ENCODE measurements at regions not wholly inside any gene's neighbourhood (a gene's known extent, or its start where the extent isn't known, plus 50 kb on each side); places are given as distances from the start of the nearest gene placed in this dataset.

DNA sequence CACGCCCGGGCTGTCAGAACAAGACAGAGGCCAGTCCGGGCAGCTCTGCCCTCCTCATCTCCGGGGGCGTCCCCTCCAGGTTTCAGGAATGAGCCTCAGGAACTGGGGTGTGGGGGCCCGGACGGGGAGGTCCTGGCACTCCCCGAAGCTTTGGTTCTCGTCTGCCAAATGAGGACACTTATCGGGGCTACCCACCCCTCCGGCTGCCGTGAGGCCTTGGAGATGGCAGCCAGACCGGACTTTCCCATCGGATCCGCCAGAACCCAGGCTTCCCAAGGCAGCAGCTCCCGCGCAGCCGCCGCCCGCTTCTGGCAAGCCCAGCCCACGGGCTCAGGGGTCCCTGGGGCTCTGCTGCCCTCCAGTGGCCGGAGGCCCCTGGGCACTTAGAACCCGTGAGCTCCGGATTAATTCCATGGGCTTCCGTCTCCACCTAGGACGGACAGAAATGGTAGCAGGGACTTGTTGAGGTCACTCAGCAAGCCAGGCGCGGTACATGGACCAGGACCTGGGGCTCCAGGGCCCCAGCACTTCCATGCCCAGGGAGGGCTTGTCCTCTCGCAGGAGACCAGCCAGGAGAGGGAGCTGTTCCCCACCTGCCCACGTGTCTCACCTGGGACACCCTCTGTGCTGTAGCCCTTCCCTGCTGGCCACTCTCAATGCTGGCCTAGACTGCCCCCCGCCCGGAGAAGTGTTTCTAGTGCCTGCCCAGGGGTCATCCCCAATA is 89.4 kb downstream of the LINGO1 start (continued):
- TF ChIP-seq, protein P1, sequence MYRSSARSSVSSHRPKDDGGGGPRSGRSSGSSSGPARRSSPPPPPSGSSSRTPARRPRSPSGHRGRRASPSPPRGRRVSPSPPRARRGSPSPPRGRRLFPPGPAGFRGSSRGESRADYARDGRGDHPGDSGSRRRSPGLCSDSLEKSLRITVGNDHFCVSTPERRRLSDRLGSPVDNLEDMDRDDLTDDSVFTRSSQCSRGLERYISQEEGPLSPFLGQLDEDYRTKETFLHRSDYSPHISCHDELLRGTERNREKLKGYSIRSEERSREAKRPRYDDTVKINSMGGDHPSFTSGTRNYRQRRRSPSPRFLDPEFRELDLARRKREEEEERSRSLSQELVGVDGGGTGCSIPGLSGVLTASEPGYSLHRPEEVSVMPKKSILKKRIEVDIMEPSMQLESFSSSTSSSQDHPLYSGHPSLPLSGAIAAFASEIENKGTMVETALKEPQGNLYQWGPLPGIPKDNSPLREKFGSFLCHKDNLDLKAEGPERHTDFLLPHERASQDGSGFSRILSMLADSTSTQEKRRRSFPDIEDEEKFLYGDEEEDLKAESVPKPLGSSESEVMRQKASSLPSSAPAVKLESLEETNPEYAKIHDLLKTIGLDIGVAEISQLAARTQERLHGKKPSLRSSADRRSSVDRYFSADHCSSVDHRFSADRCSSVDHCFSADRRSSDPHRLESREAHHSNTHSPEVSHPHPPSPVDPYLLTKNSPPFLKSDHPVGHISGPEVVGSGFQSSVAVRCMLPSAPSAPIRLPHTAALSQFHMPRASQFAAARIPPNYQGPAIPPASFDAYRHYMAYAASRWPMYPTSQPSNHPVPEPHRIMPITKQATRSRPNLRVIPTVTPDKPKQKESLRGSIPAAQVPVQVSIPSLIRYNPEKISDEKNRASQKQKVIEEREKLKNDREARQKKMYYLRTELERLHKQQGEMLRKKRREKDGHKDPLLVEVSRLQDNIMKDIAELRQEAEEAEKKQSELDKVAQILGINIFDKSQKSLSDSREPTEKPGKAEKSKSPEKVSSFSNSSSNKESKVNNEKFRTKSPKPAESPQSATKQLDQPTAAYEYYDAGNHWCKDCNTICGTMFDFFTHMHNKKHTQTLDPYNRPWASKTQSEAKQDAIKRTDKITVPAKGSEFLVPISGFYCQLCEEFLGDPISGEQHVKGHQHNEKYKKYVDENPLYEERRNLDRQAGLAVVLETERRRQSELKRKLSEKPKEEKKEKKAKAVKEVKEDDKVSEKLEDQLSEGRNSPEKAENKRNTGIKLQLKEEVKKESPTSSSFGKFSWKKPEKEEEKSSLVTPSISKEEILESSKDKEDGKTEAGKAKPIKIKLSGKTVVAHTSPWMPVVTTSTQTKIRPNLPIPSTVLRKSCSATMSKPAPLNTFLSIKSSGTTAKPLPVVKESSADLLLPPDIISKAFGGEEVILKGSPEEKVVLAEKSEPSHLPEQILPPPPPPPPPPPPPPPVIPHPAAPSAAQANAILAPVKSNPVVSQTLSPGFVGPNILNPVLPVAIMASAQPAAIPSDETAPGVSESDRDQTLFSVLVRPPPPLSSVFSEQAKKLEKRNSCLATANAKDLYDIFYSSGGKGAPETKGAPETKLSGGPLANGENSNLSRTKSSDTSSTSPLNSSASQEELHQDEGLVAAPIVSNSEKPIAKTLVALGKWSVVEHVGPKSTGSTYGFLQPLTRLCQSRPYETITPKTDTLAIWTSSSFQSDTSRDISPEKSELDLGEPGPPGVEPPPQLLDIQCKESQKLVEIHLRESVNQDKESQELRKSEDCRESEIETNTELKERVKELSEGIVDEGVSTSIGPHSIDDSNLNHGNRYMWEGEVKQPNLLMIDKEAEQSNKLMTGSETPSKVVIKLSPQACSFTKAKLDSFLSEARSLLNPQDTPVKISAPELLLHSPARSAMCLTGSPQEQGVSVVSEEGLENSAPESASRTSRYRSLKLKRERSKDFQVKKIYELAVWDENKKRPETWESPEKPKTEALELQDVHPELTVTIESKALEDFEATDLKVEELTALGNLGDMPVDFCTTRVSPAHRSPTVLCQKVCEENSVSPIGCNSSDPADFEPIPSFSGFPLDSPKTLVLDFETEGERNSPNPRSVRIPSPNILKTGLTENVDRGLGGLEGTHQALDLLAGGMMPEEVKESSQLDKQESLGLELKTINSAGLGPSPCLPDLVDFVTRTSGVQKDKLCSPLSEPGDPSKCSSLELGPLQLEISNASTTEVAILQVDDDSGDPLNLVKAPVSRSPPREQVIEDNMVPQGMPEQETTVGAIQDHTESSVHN (IDR thresholded peaks at IDR 0.05; ENCODE audit: borderline replicate concordance in 1 of 2, low read depth in 1 of 2), result no peak
- TF ChIP-seq POU5F1 (IDR thresholded peaks at IDR 0.05; ENCODE audit: borderline replicate concordance, low read depth, low read length, partially characterized antibody) (no peak), ASH1L (IDR thresholded peaks at IDR 0.05; ENCODE audit: borderline replicate concordance, low read depth, partially characterized antibody) (no peak), RBM22 (IDR thresholded peaks at IDR 0.05; ENCODE audit: low read depth, low read length, poor library complexity, severe bottlenecking) (no peak), ZNF778 (CRISPR knock-in tag; IDR thresholded peaks at IDR 0.05) (no peak), NR2F6 (CRISPR knock-in tag; IDR thresholded peaks at IDR 0.05) (no peak), BRCA1 (IDR thresholded peaks at IDR 0.05) (no peak), BRCA1 (CRISPR knock-in tag; IDR thresholded peaks at IDR 0.05) (no peak), CC2D1A (IDR thresholded peaks at IDR 0.05) (peak; percentile 82), BDP1 (IDR thresholded peaks at IDR 0.05; ENCODE audit: insufficient read depth, insufficient read length) (no peak), DDX20 (tag; IDR thresholded peaks at IDR 0.05; ENCODE audit: low read depth) (no peak), YY1 (IDR thresholded peaks at IDR 0.05; ENCODE audit: borderline replicate concordance in 1 of 3, control insufficient read depth in 1 of 3, extremely low read depth in 1 of 3, insufficient read depth in 3 of 3, insufficient read length in 1 of 3, insufficient replicate concordance in 2 of 3, low read depth in 1 of 3, low read length in 2 of 3) (peak in 2 of 3 experiments; percentile 28 to 40), SETDB1 (IDR thresholded peaks at IDR 0.05; ENCODE audit: low read length) (no peak), PHTF2 (CRISPR knock-in tag; IDR thresholded peaks at IDR 0.05) (no peak), TAL1 (IDR thresholded peaks at IDR 0.05) (no peak)
- TF ChIP-seq, protein P2, sequence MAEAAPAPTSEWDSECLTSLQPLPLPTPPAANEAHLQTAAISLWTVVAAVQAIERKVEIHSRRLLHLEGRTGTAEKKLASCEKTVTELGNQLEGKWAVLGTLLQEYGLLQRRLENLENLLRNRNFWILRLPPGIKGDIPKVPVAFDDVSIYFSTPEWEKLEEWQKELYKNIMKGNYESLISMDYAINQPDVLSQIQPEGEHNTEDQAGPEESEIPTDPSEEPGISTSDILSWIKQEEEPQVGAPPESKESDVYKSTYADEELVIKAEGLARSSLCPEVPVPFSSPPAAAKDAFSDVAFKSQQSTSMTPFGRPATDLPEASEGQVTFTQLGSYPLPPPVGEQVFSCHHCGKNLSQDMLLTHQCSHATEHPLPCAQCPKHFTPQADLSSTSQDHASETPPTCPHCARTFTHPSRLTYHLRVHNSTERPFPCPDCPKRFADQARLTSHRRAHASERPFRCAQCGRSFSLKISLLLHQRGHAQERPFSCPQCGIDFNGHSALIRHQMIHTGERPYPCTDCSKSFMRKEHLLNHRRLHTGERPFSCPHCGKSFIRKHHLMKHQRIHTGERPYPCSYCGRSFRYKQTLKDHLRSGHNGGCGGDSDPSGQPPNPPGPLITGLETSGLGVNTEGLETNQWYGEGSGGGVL (CRISPR knock-in tag; IDR thresholded peaks at IDR 0.05), result no peak
- TF ChIP-seq, protein P3, sequence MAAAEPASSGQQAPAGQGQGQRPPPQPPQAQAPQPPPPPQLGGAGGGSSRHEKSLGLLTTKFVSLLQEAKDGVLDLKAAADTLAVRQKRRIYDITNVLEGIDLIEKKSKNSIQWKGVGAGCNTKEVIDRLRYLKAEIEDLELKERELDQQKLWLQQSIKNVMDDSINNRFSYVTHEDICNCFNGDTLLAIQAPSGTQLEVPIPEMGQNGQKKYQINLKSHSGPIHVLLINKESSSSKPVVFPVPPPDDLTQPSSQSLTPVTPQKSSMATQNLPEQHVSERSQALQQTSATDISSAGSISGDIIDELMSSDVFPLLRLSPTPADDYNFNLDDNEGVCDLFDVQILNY (CRISPR knock-in tag; IDR thresholded peaks at IDR 0.05), result no peak

Measured in K562 (cell line).